ENCODE measurements at regions not wholly inside any gene's neighbourhood (a gene's known extent, or its start where the extent isn't known, plus 50 kb on each side); places are given as distances from the start of the nearest gene placed in this dataset.
"Not testable (repeated sequence)": the region's sequence is repeated elsewhere in the genome, so short reads cannot be mapped to it uniquely, and the experiment has no call there.

GRCh38 chr2:118464046-118464445 lies 375.8 kb downstream of the INSIG2 start:
- DNase-seq: no peak

GRCh38 chr2:118460425-118460824 lies 372.2 kb downstream of the INSIG2 start:
- no peak for DNase-seq

- no peak for DNase-seq
These were observed 371.2 kb downstream of the INSIG2 start for GRCh38 chr2:118459426-118459825.

GRCh38 chr2:118457951-118458350 lies 369.7 kb downstream of the INSIG2 start:
- peak; percentile 51 for DNase-seq

- peak; percentile 20 for DNase-seq
These were observed 361.1 kb downstream of the INSIG2 start for GRCh38 chr2:118449401-118449800.

GRCh38 chr2:118443596-118443995 lies 355.3 kb downstream of the INSIG2 start:
- no peak for DNase-seq

GRCh38 chr2:118442996-118443553 lies 354.8 kb downstream of the INSIG2 start:
- DNase-seq: no peak

- DNase-seq: no peak
These were observed 353.8 kb downstream of the INSIG2 start for GRCh38 chr2:118442046-118442445.

- no peak for DNase-seq
These were observed 352.3 kb downstream of the INSIG2 start for GRCh38 chr2:118440404-118441098.

GRCh38 chr2:118437501-118437900 lies 349.2 kb downstream of the INSIG2 start:
- no peak for DNase-seq

- DNase-seq: no peak
These were observed 343.7 kb downstream of the INSIG2 start for GRCh38 chr2:118431997-118432396.

GRCh38 chr2:118431586-118431985 lies 343.3 kb downstream of the INSIG2 start:
- no peak for DNase-seq

GRCh38 chr2:118431165-118431517 lies 342.9 kb downstream of the INSIG2 start:
- DNase-seq: no peak

- DNase-seq: no peak
These were observed 342.4 kb downstream of the INSIG2 start for GRCh38 chr2:118430510-118431164.

- no peak for DNase-seq
These were observed 336.9 kb downstream of the INSIG2 start for GRCh38 chr2:118425191-118425590.

- no peak for DNase-seq
These were observed 335.5 kb downstream of the INSIG2 start for GRCh38 chr2:118423776-118424175.

- DNase-seq: no peak
These were observed 333.4 kb downstream of the INSIG2 start for GRCh38 chr2:118421648-118422047.

- DNase-seq: no peak
These were observed 329.3 kb downstream of the INSIG2 start for GRCh38 chr2:118417406-118418120.

GRCh38 chr2:118415186-118415585 lies 326.9 kb downstream of the INSIG2 start:
- DNase-seq: not testable (repeated sequence)

GRCh38 chr2:118403658-118404451 lies 315.6 kb downstream of the INSIG2 start:
- DNase-seq: no peak

- no peak for DNase-seq
These were observed 300.5 kb downstream of the INSIG2 start for GRCh38 chr2:118388771-118389170.

- DNase-seq: no peak
These were observed 299.2 kb downstream of the INSIG2 start for GRCh38 chr2:118387509-118387908.
